ENCODE measurements at regions not wholly inside any gene's neighbourhood (a gene's known extent, or its start where the extent isn't known, plus 50 kb on each side); places are given as distances from the start of the nearest gene placed in this dataset.

GRCh38 chr7:68816491-68816890, 781.8 kb upstream of the AUTS2 start:
- no peak for DNase-seq (ENCODE audit: low read depth)
- H3K4me3 ChIP-seq (replicated peaks; ENCODE audit: low read depth, low read length): no peak overlapping the region
- TF ChIP-seq CTCF (IDR thresholded peaks at IDR 0.05; ENCODE audit: low read length, missing control alignments): no peak

DNA sequence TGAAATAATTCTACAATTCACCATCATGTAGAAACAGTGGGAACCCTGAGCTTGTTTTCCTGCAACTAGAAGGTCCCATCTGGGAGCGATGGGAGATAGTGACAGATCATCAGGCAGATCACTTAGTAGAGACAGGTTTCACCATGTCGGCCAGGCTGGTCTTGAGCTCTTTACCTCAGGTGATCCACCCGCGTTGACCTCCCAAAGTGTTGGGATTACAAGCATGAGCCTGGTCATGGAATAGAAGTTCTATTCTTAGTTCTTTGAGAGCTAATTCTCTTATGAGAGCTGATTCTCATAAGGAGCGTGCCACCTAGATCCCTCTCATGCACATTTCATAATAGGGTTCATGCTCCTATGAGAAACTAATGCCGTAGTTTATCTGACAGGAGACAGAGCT, 778.0 kb upstream of the AUTS2 start:
- no peak for TF ChIP-seq CTCF (IDR thresholded peaks at IDR 0.05; ENCODE audit: low read length, missing control alignments)
- DNase-seq (ENCODE audit: low read depth): no peak
- no peak overlapping the region for H3K4me3 ChIP-seq (replicated peaks; ENCODE audit: low read depth, low read length)

DNA sequence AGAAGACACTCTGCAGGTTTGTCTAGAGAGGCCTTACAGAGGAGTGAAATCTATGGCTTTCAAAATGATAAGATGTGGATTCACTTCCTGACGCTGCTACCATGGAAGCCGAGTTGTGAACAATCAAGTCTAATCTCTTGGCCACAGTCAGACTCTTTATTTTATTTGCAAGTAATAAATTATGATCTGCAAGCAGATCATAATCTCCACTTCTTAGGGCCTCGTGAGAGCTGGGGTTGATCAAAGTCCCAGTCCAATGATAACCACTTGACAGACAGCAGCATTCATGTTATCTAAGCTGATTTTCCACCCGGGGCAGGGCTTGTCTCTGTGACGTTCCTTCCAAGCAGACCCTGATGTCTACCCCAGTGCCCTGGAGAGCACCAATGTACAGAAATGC, 776.4 kb upstream of the AUTS2 start:
- H3K4me3 ChIP-seq (replicated peaks; ENCODE audit: low read depth, low read length): no peak overlapping the region
- no peak for DNase-seq (ENCODE audit: low read depth)
- no peak for TF ChIP-seq CTCF (IDR thresholded peaks at IDR 0.05; ENCODE audit: low read length, missing control alignments)

GRCh38 chr7:68823996-68824780, 774.1 kb upstream of the AUTS2 start:
- H3K4me3 ChIP-seq (replicated peaks; ENCODE audit: low read depth, low read length): no peak overlapping the region
- TF ChIP-seq CTCF (IDR thresholded peaks at IDR 0.05; ENCODE audit: low read length, missing control alignments): no peak
- DNase-seq (ENCODE audit: low read depth): peak; percentile 3

DNA sequence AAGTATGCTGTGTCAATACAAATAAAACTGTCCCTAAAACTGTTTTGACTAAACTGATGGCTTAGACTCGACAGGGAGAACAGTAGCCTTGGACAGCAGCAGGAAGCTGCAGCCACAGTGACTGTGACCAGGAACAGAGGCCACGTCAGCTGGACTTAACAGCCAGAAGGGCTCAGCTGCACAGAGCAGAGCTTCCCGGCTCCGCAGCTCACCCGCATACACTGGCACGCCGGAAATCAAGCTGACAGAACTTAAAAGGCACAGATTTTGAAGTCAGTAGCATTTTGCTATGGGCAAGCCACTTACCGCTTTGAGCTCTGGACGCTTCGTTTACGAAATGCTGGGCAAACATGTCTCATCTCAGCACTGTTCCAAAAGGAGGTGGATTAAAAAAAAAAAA, 769.7 kb upstream of the AUTS2 start:
- no peak overlapping the region for H3K4me3 ChIP-seq (replicated peaks; ENCODE audit: low read depth, low read length)
- no peak for DNase-seq (ENCODE audit: low read depth)
- no peak for TF ChIP-seq CTCF (IDR thresholded peaks at IDR 0.05; ENCODE audit: low read length, missing control alignments)

DNA sequence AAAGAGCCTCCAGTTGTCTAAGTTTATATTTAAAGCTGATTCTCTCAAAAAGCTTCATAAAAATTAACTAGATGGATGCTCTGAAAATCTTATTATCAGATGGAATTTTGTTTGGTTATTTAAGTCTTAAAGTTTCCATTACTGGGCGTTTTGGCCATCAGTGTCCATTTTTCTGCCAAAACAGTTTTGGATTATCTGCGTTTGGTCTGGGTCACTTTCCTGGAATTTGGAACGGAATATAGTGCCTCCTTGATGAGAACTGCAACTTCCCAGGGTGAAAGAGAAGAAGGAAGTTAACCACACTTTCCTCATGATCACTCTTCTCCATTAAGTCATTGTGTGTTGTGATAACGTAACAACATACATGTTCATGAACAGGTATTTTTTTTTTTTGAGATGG, 764.9 kb upstream of the AUTS2 start:
- no peak for DNase-seq (ENCODE audit: low read depth)
- H3K4me3 ChIP-seq (replicated peaks; ENCODE audit: low read depth, low read length): no peak overlapping the region
- no peak for TF ChIP-seq CTCF (IDR thresholded peaks at IDR 0.05; ENCODE audit: low read length, missing control alignments)

DNA sequence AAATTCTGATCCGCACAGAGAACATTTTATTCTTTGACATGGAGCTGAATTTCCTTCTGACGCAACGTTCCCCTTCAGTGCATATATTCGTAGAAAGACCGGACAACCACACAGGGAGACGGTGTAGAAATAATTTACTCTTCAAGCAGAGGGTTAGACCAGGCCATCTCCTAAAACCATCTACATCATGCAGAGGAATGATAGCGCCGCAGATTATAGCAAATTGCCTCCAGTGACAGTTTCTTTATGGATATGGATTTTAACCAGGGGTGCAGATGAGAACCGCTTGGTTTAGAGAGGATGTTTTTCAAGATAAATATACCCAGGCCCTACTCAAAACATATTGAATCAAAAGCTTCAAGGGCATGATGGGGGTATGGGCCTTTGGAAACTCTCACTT, 759.3 kb upstream of the AUTS2 start:
- no peak overlapping the region for H3K4me3 ChIP-seq (replicated peaks; ENCODE audit: low read depth, low read length)
- no peak for DNase-seq (ENCODE audit: low read depth)
- no peak for TF ChIP-seq CTCF (IDR thresholded peaks at IDR 0.05; ENCODE audit: low read length, missing control alignments)
